ENCODE measurements at regions not wholly inside any gene's neighbourhood (a gene's known extent, or its start where the extent isn't known, plus 50 kb on each side); places are given as distances from the start of the nearest gene placed in this dataset.

GRCh38 chr5:120297616-120298015, 166.5 kb upstream of the PRR16 start:
- DNase-seq (ENCODE audit: low read depth in 1 of 2, low spot score in 1 of 2) = no peak
- no peaks in the 10 kb centered on the region for H3K9me3 ChIP-seq (ENCODE audit: low read depth)
- H3K4me1 ChIP-seq (ENCODE audit: low read depth) = no peaks in the 10 kb centered on the region
- H3K36me3 ChIP-seq = no peaks in the 10 kb centered on the region
- H3K27me3 ChIP-seq = no peaks in the 10 kb centered on the region
- H3K4me3 ChIP-seq = no peak overlapping the region
- TF ChIP-seq, protein P1, sequence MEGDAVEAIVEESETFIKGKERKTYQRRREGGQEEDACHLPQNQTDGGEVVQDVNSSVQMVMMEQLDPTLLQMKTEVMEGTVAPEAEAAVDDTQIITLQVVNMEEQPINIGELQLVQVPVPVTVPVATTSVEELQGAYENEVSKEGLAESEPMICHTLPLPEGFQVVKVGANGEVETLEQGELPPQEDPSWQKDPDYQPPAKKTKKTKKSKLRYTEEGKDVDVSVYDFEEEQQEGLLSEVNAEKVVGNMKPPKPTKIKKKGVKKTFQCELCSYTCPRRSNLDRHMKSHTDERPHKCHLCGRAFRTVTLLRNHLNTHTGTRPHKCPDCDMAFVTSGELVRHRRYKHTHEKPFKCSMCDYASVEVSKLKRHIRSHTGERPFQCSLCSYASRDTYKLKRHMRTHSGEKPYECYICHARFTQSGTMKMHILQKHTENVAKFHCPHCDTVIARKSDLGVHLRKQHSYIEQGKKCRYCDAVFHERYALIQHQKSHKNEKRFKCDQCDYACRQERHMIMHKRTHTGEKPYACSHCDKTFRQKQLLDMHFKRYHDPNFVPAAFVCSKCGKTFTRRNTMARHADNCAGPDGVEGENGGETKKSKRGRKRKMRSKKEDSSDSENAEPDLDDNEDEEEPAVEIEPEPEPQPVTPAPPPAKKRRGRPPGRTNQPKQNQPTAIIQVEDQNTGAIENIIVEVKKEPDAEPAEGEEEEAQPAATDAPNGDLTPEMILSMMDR (IDR thresholded peaks at IDR 0.05; ENCODE audit: low read depth, low read length) = no peak
- H3K27ac ChIP-seq = no peak overlapping the region

GRCh38 chr5:120298981-120299380, 165.1 kb upstream of the PRR16 start:
- Histone ChIP-seq H3K27me3 (no peaks in the 10 kb centered on the region), H3K36me3 (no peaks in the 10 kb centered on the region)
- TF ChIP-seq, protein P1 (IDR thresholded peaks at IDR 0.05; ENCODE audit: low read depth, low read length) = no peak

DNA sequence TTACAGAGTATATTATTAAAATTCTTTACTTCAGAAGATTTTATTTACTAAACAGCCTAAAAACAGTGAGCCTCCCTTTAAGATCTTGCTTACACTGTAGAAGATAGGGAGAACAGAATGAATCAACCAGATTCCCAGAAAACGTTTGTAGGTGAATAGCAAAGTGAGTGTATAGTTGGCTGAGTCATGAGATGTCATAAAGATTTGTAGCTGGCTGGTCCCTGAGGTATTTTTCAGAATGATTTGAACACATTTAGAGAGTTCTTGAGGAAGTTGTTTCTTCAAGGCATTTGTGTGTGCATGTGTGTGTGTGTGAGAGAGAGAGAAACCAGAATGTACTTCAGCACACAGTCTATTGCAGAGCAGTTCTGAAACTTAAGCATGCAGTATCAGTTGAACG, 159.4 kb upstream of the PRR16 start:
- H3K4me1 ChIP-seq (ENCODE audit: low read depth) = no peaks in the 10 kb centered on the region
- no peaks in the 10 kb centered on the region for H3K27me3 ChIP-seq
- H3K9me3 ChIP-seq (ENCODE audit: low read depth) = no peaks in the 10 kb centered on the region
- H3K36me3 ChIP-seq = no peaks in the 10 kb centered on the region
- TF ChIP-seq, protein P1 (IDR thresholded peaks at IDR 0.05; ENCODE audit: low read depth, low read length) = no peak
- peak in 1 of 2 donors; percentile 31 for DNase-seq (ENCODE audit: low read depth in 1 of 2, low spot score in 1 of 2)
- no peak overlapping the region for H3K4me3 ChIP-seq
- no peak overlapping the region for H3K27ac ChIP-seq

More at GRCh38 chr5:120298981-120299380, 165.1 kb upstream of the PRR16 start:
- no peaks in the 10 kb centered on the region for H3K9me3 ChIP-seq (ENCODE audit: low read depth)
- no peak for DNase-seq (ENCODE audit: low read depth in 1 of 2, low spot score in 1 of 2)
- no peak overlapping the region for H3K4me3 ChIP-seq
- H3K4me1 ChIP-seq (ENCODE audit: low read depth) = no peaks in the 10 kb centered on the region
- no peak overlapping the region for H3K27ac ChIP-seq

DNA sequence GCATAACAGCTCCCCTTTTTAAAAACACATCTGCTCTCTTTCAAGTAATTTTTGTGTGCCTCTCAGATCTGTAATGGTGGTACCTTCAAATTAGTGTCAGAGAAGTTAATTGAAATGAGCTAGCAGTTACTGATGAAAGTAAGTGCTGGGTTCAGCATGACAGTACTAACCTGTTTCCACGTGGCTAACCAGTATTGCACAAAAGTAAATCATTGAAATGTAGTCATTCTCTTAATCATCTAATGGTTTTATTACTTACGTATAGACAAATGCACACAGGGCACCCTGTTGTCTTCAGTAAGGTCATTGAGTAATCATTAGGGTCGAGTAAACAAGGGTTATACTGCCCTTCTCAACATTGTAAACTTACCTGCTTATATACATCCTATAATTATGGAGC, 157.8 kb upstream of the PRR16 start:
- DNase-seq (ENCODE audit: low read depth in 1 of 2, low spot score in 1 of 2) = no peak

DNA sequence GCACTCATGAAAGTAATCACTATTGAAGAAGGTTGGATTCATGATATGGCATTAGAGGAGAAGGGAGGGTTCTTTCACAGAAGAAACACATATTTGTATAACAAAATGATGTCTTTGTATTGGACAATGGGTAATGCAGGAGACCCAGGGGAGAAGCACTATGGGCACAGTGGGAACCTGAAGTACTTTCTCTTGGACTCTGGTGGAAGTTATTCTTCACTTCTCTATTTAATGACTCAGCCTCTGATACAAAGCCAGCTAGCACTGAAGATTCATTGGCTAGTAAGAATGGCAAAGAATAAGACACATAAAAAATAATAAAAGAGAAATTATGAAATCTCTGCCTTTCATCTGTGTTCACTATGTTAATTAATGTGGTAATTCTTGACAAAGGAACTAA, 149.9 kb upstream of the PRR16 start:
- no peak for DNase-seq (ENCODE audit: low read depth in 1 of 2, low spot score in 1 of 2)
- no peak overlapping the region for H3K27ac ChIP-seq
- H3K27me3 ChIP-seq = no peaks in the 10 kb centered on the region
- H3K4me3 ChIP-seq = no peak overlapping the region
- no peaks in the 10 kb centered on the region for H3K9me3 ChIP-seq (ENCODE audit: low read depth)
- TF ChIP-seq, protein P1 (IDR thresholded peaks at IDR 0.05; ENCODE audit: low read depth, low read length) = no peak
- no peaks in the 10 kb centered on the region for H3K36me3 ChIP-seq
- H3K4me1 ChIP-seq (ENCODE audit: low read depth) = no peaks in the 10 kb centered on the region

More for the DNA sequence above, 157.8 kb upstream of the PRR16 start:
- Histone ChIP-seq H3K4me1 (ENCODE audit: low read depth) (no peaks in the 10 kb centered on the region), H3K9me3 (ENCODE audit: low read depth) (no peaks in the 10 kb centered on the region), H3K27me3 (no peaks in the 10 kb centered on the region), H3K36me3 (no peaks in the 10 kb centered on the region), H3K27ac (no peak overlapping the region), H3K4me3 (no peak overlapping the region)
- TF ChIP-seq, protein P1 (IDR thresholded peaks at IDR 0.05; ENCODE audit: low read depth, low read length) = no peak

DNA sequence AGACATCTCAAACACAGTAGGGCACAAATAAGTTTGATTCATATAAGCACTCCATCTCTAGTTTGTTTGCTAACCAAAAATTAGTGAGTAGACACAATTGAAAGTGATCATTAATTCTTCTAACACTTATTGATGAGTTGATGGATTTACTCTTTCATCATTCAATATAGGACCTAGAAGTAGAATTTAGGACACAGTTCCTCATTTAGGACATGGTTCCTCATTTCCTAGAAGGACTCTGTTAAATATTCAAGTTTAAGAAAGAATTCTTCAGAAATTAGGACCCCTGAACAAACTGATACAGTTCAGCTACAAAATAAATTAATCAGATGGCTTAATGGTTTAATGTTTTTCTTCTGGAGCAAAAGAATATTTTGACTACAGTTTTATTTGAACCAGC, 143.5 kb upstream of the PRR16 start:
- Histone ChIP-seq H3K9me3 (ENCODE audit: low read depth) (no peaks in the 10 kb centered on the region), H3K4me1 (ENCODE audit: low read depth) (no peaks in the 10 kb centered on the region), H3K27me3 (no peaks in the 10 kb centered on the region), H3K27ac (no peak overlapping the region), H3K4me3 (no peak overlapping the region), H3K36me3 (no peaks in the 10 kb centered on the region)
- no peak for DNase-seq (ENCODE audit: low read depth in 1 of 2, low spot score in 1 of 2)
- TF ChIP-seq, protein P1 (IDR thresholded peaks at IDR 0.05; ENCODE audit: low read depth, low read length) = no peak

Measured in cardiac muscle cell (in vitro differentiated cells and primary cell).